ENCODE measurements at regions not wholly inside any gene's neighbourhood (a gene's known extent, or its start where the extent isn't known, plus 50 kb on each side); places are given as distances from the start of the nearest gene placed in this dataset.

DNA sequence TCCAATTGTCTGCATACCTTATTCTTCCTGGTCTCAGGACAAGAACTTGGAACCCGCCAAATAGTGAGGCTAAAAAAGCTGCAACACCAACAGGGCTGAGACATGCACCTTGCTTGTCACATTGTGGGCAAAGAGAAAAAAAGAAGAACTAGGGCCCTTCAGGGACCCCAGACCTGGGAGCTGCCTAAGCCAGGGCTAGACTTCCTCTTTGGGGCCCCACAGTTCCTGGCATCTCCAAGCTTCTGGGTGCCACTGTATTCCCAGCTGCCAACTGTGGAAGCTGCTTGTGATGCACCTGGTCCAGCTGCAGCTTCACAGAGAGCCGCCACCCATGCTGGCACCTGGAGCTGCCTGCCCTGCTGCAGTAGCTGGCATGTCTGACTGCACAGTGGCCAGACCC is 370.6 kb downstream of the CD83 start:
- TF ChIP-seq, protein P1, sequence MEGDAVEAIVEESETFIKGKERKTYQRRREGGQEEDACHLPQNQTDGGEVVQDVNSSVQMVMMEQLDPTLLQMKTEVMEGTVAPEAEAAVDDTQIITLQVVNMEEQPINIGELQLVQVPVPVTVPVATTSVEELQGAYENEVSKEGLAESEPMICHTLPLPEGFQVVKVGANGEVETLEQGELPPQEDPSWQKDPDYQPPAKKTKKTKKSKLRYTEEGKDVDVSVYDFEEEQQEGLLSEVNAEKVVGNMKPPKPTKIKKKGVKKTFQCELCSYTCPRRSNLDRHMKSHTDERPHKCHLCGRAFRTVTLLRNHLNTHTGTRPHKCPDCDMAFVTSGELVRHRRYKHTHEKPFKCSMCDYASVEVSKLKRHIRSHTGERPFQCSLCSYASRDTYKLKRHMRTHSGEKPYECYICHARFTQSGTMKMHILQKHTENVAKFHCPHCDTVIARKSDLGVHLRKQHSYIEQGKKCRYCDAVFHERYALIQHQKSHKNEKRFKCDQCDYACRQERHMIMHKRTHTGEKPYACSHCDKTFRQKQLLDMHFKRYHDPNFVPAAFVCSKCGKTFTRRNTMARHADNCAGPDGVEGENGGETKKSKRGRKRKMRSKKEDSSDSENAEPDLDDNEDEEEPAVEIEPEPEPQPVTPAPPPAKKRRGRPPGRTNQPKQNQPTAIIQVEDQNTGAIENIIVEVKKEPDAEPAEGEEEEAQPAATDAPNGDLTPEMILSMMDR (IDR thresholded peaks at IDR 0.05): no peak
- TF ChIP-seq POLR2A (IDR thresholded peaks at IDR 0.05) (no peak), EP300 (IDR thresholded peaks at IDR 0.05) (no peak)

Data from upper lobe of left lung (tissue), 4 donors.